ENCODE measurements at regions not wholly inside any gene's neighbourhood (a gene's known extent, or its start where the extent isn't known, plus 50 kb on each side); places are given as distances from the start of the nearest gene placed in this dataset.

- 91% methylated on average over 3 of the region's 7 CpGs for WGBS (ENCODE audit: insufficient coverage)
- no peaks in the 10 kb centered on the region for H3K4me1 ChIP-seq (ENCODE audit: control extremely low read depth in 1 of 4, control insufficient read depth in 4 of 4, insufficient read depth in 4 of 4, low read length in 3 of 4)
- no peak for DNase-seq
- peaks cover 0 to 4% (median 0%) of the 10 kb centered on the region in 5 experiments for H3K27me3 ChIP-seq (replicated peaks in 2 of 5; ENCODE audit: control insufficient read depth in 4 of 5, insufficient read depth in 5 of 5, low read length in 4 of 5)
- CTCF ChIA-PET, result no interaction called here
- H3K9me3 ChIP-seq (ENCODE audit: control extremely low read depth in 1 of 5, control insufficient read depth in 4 of 5, insufficient read depth in 2 of 5, low read depth in 1 of 5, low read length in 4 of 5), result no peaks in the 10 kb centered on the region
- H3K36me3 ChIP-seq (ENCODE audit: control insufficient read depth in 4 of 4, insufficient read depth in 4 of 4, low read length in 3 of 4), result no peaks in the 10 kb centered on the region
- H3K27ac ChIP-seq (ENCODE audit: insufficient read depth in 1 of 2, low read depth in 1 of 2, low read length in 2 of 2, poor library complexity in 1 of 2, severe bottlenecking in 2 of 2), result no peak overlapping the region
- H3K4me3 ChIP-seq (ENCODE audit: control insufficient read depth in 1 of 7, extremely low read depth in 1 of 7, insufficient read depth in 4 of 7, low read depth in 2 of 7, low read length in 6 of 7), result no peak overlapping the region
- POLR2A ChIA-PET, result no interaction called here
Observed at GRCh38 chr18:76149734-76150133, 345.3 kb downstream of the ZNF516 start.

GRCh38 chr18:76149284-76149683, 345.8 kb downstream of the ZNF516 start:
- Histone ChIP-seq H3K27ac (ENCODE audit: insufficient read depth in 1 of 2, low read depth in 1 of 2, low read length in 2 of 2, poor library complexity in 1 of 2, severe bottlenecking in 2 of 2) (no peak overlapping the region), H3K36me3 (ENCODE audit: control insufficient read depth in 4 of 4, insufficient read depth in 4 of 4, low read length in 3 of 4) (no peaks in the 10 kb centered on the region), H3K4me3 (ENCODE audit: control insufficient read depth in 1 of 7, extremely low read depth in 1 of 7, insufficient read depth in 4 of 7, low read depth in 2 of 7, low read length in 6 of 7) (no peak overlapping the region), H3K9me3 (ENCODE audit: control extremely low read depth in 1 of 5, control insufficient read depth in 4 of 5, insufficient read depth in 2 of 5, low read depth in 1 of 5, low read length in 4 of 5) (no peaks in the 10 kb centered on the region), H3K4me1 (ENCODE audit: control extremely low read depth in 1 of 4, control insufficient read depth in 4 of 4, insufficient read depth in 4 of 4, low read length in 3 of 4) (no peaks in the 10 kb centered on the region), H3K27me3 (replicated peaks in 2 of 5; ENCODE audit: control insufficient read depth in 4 of 5, insufficient read depth in 5 of 5, low read length in 4 of 5) (peaks cover 0 to 3% (median 0%) of the 10 kb centered on the region in 5 experiments)
- no peak for DNase-seq
- ChIA-PET POLR2A (no interaction called here), CTCF (no interaction called here)
- 69% methylated on average over 3 of the region's 4 CpGs for WGBS (ENCODE audit: insufficient coverage)

GRCh38 chr18:76145521-76146376, 349.3 kb downstream of the ZNF516 start:
- no peaks in the 10 kb centered on the region for H3K9me3 ChIP-seq (ENCODE audit: control extremely low read depth in 1 of 5, control insufficient read depth in 4 of 5, insufficient read depth in 2 of 5, low read depth in 1 of 5, low read length in 4 of 5)
- no peak overlapping the region for H3K27ac ChIP-seq (ENCODE audit: insufficient read depth in 1 of 2, low read depth in 1 of 2, low read length in 2 of 2, poor library complexity in 1 of 2, severe bottlenecking in 2 of 2)
- H3K36me3 ChIP-seq (ENCODE audit: control insufficient read depth in 4 of 4, insufficient read depth in 4 of 4, low read length in 3 of 4), result no peaks in the 10 kb centered on the region
- ChIA-PET CTCF (no interaction called here), POLR2A (no interaction called here)
- peaks cover 0 to 4% (median 0%) of the 10 kb centered on the region in 5 experiments for H3K27me3 ChIP-seq (replicated peaks in 2 of 5; ENCODE audit: control insufficient read depth in 4 of 5, insufficient read depth in 5 of 5, low read length in 4 of 5)
- WGBS (ENCODE audit: insufficient coverage), result 88% methylated on average over 19 of the region's 23 CpGs
- H3K4me1 ChIP-seq (ENCODE audit: control extremely low read depth in 1 of 4, control insufficient read depth in 4 of 4, insufficient read depth in 4 of 4, low read length in 3 of 4), result no peaks in the 10 kb centered on the region
- no peak for DNase-seq
- no peak overlapping the region for H3K4me3 ChIP-seq (ENCODE audit: control insufficient read depth in 1 of 7, extremely low read depth in 1 of 7, insufficient read depth in 4 of 7, low read depth in 2 of 7, low read length in 6 of 7)

GRCh38 chr18:76144844-76145243, 350.2 kb downstream of the ZNF516 start:
- Histone ChIP-seq H3K9me3 (ENCODE audit: control extremely low read depth in 1 of 5, control insufficient read depth in 4 of 5, insufficient read depth in 2 of 5, low read depth in 1 of 5, low read length in 4 of 5) (no peaks in the 10 kb centered on the region), H3K4me3 (ENCODE audit: control insufficient read depth in 1 of 7, extremely low read depth in 1 of 7, insufficient read depth in 4 of 7, low read depth in 2 of 7, low read length in 6 of 7) (no peak overlapping the region), H3K36me3 (ENCODE audit: control insufficient read depth in 4 of 4, insufficient read depth in 4 of 4, low read length in 3 of 4) (no peaks in the 10 kb centered on the region), H3K4me1 (ENCODE audit: control extremely low read depth in 1 of 4, control insufficient read depth in 4 of 4, insufficient read depth in 4 of 4, low read length in 3 of 4) (no peaks in the 10 kb centered on the region), H3K27me3 (replicated peaks in 2 of 5; ENCODE audit: control insufficient read depth in 4 of 5, insufficient read depth in 5 of 5, low read length in 4 of 5) (peaks cover 0 to 4% (median 0%) of the 10 kb centered on the region in 5 experiments), H3K27ac (ENCODE audit: insufficient read depth in 1 of 2, low read depth in 1 of 2, low read length in 2 of 2, poor library complexity in 1 of 2, severe bottlenecking in 2 of 2) (no peak overlapping the region)
- 97% methylated on average over 18 of the region's 18 CpGs for WGBS (ENCODE audit: insufficient coverage)
- ChIA-PET CTCF (interaction anchor here (0.6 kb wide), 1 partner anchor 31 kb away, joined by 3 read pairs; no protein-coding TSS in a partner anchor), POLR2A (no interaction called here)
- no peak for DNase-seq

- no peaks in the 10 kb centered on the region for H3K4me1 ChIP-seq (ENCODE audit: control extremely low read depth in 1 of 4, control insufficient read depth in 4 of 4, insufficient read depth in 4 of 4, low read length in 3 of 4)
- DNase-seq, result no peak
- H3K27ac ChIP-seq (ENCODE audit: insufficient read depth in 1 of 2, low read depth in 1 of 2, low read length in 2 of 2, poor library complexity in 1 of 2, severe bottlenecking in 2 of 2), result no peak overlapping the region
- WGBS (ENCODE audit: insufficient coverage), result 100% methylated on average over 1 of the region's 2 CpGs
- CTCF ChIA-PET, result no interaction called here
- H3K27me3 ChIP-seq (replicated peaks in 2 of 5; ENCODE audit: control insufficient read depth in 4 of 5, insufficient read depth in 5 of 5, low read length in 4 of 5), result peaks cover 0 to 2% (median 0%) of the 10 kb centered on the region in 5 experiments
- no peaks in the 10 kb centered on the region for H3K36me3 ChIP-seq (ENCODE audit: control insufficient read depth in 4 of 4, insufficient read depth in 4 of 4, low read length in 3 of 4)
- POLR2A ChIA-PET, result no interaction called here
- no peaks in the 10 kb centered on the region for H3K9me3 ChIP-seq (ENCODE audit: control extremely low read depth in 1 of 5, control insufficient read depth in 4 of 5, insufficient read depth in 2 of 5, low read depth in 1 of 5, low read length in 4 of 5)
- H3K4me3 ChIP-seq (ENCODE audit: control insufficient read depth in 1 of 7, extremely low read depth in 1 of 7, insufficient read depth in 4 of 7, low read depth in 2 of 7, low read length in 6 of 7), result no peak overlapping the region
Observed at GRCh38 chr18:76142611-76143010, 352.4 kb downstream of the ZNF516 start.

- WGBS (ENCODE audit: insufficient coverage), result 88% methylated on average over 1 of the region's 1 CpG
- CTCF ChIA-PET, result no interaction called here
- Histone ChIP-seq H3K27ac (ENCODE audit: insufficient read depth in 1 of 2, low read depth in 1 of 2, low read length in 2 of 2, poor library complexity in 1 of 2, severe bottlenecking in 2 of 2) (no peak overlapping the region), H3K27me3 (replicated peaks in 2 of 5; ENCODE audit: control insufficient read depth in 4 of 5, insufficient read depth in 5 of 5, low read length in 4 of 5) (peaks cover 0 to 2% (median 0%) of the 10 kb centered on the region in 5 experiments), H3K9me3 (ENCODE audit: control extremely low read depth in 1 of 5, control insufficient read depth in 4 of 5, insufficient read depth in 2 of 5, low read depth in 1 of 5, low read length in 4 of 5) (no peaks in the 10 kb centered on the region), H3K4me1 (ENCODE audit: control extremely low read depth in 1 of 4, control insufficient read depth in 4 of 4, insufficient read depth in 4 of 4, low read length in 3 of 4) (peaks cover 0 to 2% (median 0%) of the 10 kb centered on the region in 4 experiments), H3K36me3 (ENCODE audit: control insufficient read depth in 4 of 4, insufficient read depth in 4 of 4, low read length in 3 of 4) (no peaks in the 10 kb centered on the region), H3K4me3 (ENCODE audit: control insufficient read depth in 1 of 7, extremely low read depth in 1 of 7, insufficient read depth in 4 of 7, low read depth in 2 of 7, low read length in 6 of 7) (no peak overlapping the region)
- POLR2A ChIA-PET, result no interaction called here
- no peak for DNase-seq
Observed at GRCh38 chr18:76139844-76140243, 355.2 kb downstream of the ZNF516 start.

- CTCF ChIA-PET, result no interaction called here
- Histone ChIP-seq H3K27ac (ENCODE audit: insufficient read depth in 1 of 2, low read depth in 1 of 2, low read length in 2 of 2, poor library complexity in 1 of 2, severe bottlenecking in 2 of 2) (no peak overlapping the region), H3K36me3 (ENCODE audit: control insufficient read depth in 4 of 4, insufficient read depth in 4 of 4, low read length in 3 of 4) (no peaks in the 10 kb centered on the region), H3K4me3 (ENCODE audit: control insufficient read depth in 1 of 7, extremely low read depth in 1 of 7, insufficient read depth in 4 of 7, low read depth in 2 of 7, low read length in 6 of 7) (no peak overlapping the region), H3K9me3 (ENCODE audit: control extremely low read depth in 1 of 5, control insufficient read depth in 4 of 5, insufficient read depth in 2 of 5, low read depth in 1 of 5, low read length in 4 of 5) (no peaks in the 10 kb centered on the region), H3K27me3 (replicated peaks in 2 of 5; ENCODE audit: control insufficient read depth in 4 of 5, insufficient read depth in 5 of 5, low read length in 4 of 5) (no peaks in the 10 kb centered on the region), H3K4me1 (ENCODE audit: control extremely low read depth in 1 of 4, control insufficient read depth in 4 of 4, insufficient read depth in 4 of 4, low read length in 3 of 4) (peaks cover 0 to 3% (median 0%) of the 10 kb centered on the region in 4 experiments)
- 78% methylated on average over 6 of the region's 6 CpGs for WGBS (ENCODE audit: insufficient coverage)
- POLR2A ChIA-PET, result no interaction called here
- no peak for DNase-seq
Observed at GRCh38 chr18:76137216-76137615, 357.8 kb downstream of the ZNF516 start.

Data from common myeloid progenitor, CD34-positive (primary cell).